Islet precursor cell (in vitro differentiated cells): ENCODE measurements at regions not wholly inside any gene's neighbourhood (a gene's known extent, or its start where the extent isn't known, plus 50 kb on each side); places are given as distances from the start of the nearest gene placed in this dataset.

ENCODE experiments used
- DNase-seq: peaks from one replicate; pipeline ENCODE4 v3.0.0-alpha.2; 2018

DNA sequence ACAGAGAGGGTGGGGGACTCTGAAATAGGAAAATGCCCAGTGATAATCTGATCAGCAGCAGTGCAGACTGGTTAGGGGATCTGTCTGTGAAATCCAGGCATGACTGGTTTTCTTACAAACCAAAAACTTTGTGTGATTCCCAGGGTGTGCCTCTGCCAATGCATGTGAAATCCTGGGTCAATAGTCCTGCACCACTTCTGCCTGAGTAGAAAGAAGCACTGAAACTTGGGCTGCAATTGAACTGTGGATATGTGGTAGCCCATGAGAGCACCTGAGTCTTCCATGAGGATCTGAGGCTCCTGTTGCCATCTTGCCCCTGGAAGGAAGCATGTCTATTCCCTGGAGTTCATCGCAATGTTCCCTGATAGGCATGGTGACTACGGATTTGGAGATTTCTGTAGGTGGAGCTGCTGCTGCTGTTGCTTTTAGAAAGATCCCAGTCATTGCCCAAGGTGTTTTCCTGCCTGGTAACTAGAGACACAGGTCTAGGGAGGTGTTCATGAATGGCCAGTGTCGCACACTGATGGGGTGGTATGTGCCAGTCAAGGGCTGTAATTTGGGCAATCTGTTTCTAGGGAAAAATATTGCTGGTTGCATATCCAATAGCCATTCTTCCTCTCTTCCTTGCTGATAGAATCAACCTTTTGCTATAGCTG, 146.7 kb downstream of the CARTPT start:
- no peak for DNase-seq

GRCh38 chr5:71872311-71872864, 153.3 kb downstream of the CARTPT start:
- DNase-seq: no peak

DNA sequence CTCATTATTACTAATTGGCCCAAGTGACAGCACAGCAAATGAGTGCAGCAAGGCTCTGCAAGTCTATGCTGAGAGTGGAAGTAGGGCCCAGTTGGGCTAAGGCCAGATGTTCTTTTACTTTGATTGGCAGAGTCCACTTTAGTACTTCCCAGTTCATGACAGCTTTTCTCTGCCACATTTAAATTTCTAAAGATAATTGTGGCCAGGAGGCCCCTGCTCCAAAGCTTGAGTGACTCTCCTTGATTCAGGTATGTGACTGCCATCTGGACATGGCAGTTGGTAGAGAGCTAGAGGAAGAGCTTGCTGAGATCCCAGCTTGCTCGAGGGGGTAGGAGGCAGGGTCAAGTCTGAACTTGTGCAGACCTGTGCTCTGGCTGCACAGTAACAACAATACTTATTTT, 154.1 kb downstream of the CARTPT start:
- no peak for DNase-seq

DNA sequence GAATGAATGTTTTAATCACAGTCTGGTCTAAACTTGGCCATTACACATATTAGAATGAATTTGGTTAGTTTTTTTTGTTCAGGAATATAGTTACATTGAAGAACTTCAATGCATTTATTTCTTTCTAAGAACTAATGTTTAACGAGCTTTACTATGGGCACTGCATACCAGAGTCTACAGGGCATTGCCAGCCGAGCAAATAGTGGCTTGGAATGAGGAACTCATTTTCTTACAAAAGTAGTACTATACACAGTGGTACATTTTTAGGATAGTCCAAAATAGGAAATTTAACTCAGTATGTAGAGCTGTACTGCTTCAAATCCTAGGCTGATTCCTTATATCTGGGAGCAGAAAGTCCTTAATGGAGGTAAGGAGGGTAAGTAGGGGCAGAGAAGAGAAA, 155.4 kb downstream of the CARTPT start:
- no peak for DNase-seq

GRCh38 chr5:71877511-71877910, 158.4 kb downstream of the CARTPT start:
- DNase-seq: peak; percentile 18

DNA sequence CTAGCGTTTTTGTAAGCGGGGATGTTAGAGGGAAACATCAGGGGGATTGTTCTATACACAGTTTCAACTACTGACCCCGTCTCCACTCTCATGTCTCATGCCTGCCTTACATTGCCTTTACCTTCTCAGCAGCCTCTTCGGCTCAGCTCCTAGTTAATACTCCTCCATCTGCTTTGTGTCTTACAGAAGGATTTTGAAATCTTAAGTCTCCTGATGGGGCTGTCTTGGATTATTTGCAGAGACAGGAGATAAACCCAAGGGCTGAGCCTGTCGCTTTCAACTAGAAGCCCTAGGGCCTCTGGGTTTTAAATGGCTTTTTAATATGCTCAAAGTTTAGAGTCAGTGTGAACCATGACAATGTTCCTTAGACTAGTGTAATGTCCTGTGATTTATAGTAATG, 161.5 kb downstream of the CARTPT start:
- DNase-seq: peak; percentile 17

DNA sequence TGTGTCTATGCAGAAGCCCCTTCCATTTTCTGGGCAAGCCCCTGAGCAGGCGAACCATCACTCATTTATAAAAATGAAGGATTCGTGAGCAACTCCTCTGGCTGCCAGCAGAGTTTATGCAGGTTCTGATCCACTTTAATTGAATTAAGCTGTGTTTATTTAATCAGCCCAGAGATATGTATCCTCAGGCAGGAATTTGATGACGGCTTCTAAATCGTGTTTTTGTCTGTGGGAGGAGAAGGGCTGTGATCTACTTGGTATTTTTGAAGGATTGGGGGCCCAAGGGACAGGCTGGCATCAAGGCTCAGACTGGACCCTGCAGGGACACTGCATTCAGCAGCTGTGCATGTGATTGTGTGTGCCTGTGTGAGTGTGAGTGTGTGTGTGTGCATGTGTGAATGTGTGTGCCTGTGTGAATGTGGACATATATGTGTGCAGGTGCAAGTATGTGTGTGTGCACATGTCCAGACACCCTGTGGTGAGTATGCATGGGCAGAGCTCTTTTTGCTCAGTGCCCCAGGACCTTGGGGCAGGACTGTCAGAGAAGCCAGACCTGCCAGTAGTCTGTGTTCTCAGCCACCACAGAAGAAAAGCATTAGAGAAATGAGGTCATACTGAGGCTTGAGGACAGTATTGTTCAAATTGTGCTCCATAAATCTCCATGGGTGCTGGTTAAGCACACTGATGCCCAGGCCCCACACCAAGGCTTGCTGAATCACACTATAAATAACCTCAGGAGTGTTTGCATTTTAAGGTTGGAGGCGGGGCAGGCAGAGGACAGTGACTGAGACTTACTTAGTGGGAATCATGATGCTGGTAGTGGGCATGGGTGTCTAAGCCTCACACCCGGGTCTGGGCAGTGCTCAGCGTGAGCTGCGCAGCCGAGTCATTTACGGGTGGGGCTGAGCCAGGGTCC, 164.0 kb downstream of the CARTPT start:
- peak; percentile 30 for DNase-seq

DNA sequence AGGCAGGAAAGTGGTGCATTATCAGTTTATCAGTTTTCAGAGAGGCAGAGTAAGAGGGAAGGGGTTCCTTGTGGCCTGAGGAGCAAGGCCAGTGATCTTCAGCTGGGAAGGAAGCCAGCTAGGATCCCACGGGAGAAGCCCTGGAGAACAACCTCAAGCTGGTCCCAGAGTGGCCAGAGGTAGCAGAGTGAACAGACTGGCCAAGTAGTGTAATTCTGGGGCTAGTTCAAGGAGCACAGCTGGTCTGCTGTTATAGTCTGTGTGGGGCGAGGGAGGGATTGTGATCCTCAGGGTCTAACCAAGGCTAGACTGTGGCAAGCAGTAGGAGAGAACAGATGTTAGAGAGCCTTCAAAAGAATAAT, 164.6 kb downstream of the CARTPT start:
- no peak for DNase-seq

- DNase-seq: no peak
Measured at GRCh38 chr5:71884926-71885325, 165.9 kb downstream of the CARTPT start.

GRCh38 chr5:71886406-71886805, 167.3 kb downstream of the CARTPT start:
- no peak for DNase-seq

DNA sequence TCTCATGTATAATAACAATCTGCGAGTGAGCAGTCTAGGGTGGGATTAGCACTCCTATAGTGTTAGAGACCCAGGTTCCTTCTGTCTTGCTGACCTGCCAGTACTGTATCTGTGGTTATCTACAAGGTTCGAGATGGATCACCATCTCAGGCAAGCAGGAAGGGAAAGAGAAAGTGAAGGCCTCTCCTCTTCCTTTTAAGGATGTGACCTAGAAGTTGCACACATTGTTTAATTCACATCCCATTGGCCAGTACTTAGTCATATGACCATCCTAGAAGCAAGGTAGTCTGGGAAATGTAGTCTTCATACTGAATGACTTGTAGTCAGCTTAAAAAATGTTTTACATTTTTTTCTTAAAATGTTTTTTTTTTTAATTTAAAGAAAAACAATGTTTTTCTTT, 168.6 kb downstream of the CARTPT start:
- no peak for DNase-seq

DNA sequence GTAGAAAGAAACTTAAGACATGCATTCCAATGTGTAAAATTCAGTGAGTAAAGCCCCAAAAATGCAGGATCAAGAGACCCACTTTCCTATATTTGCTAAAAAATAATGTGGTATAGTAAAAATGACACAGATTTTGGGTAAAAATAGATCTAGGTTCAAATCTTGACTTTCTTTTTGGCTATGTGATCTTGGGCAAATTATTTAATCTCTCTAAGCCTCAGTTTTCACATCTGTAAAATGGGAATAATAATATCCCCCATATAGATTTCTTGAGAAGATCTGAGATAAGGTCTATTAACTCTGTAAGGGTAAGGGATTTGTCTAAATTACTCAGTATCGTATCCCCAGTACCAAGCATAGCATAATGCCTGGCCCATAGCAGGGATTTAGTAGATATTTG, 172.3 kb downstream of the CARTPT start:
- DNase-seq: no peak

DNA sequence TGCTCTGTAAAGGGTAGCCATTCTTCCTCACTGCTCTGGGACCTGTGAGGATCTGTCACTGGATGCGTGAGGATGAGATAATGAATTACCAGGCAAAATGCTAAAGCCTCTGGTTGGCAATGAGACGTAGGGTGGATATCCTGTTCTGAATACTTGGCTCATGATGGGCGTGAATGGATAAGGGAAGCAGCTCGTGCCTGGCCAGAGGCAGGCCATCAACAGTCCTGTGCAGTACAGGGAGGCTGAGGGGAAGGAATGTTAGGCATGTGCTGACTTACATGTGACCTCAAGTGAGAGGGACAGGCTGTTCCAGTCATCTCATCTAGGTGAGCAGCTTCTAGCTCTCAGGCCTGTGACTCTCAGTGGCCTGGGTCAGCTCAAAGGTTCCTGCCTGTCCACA, 172.8 kb downstream of the CARTPT start:
- DNase-seq: peak; percentile 96

DNA sequence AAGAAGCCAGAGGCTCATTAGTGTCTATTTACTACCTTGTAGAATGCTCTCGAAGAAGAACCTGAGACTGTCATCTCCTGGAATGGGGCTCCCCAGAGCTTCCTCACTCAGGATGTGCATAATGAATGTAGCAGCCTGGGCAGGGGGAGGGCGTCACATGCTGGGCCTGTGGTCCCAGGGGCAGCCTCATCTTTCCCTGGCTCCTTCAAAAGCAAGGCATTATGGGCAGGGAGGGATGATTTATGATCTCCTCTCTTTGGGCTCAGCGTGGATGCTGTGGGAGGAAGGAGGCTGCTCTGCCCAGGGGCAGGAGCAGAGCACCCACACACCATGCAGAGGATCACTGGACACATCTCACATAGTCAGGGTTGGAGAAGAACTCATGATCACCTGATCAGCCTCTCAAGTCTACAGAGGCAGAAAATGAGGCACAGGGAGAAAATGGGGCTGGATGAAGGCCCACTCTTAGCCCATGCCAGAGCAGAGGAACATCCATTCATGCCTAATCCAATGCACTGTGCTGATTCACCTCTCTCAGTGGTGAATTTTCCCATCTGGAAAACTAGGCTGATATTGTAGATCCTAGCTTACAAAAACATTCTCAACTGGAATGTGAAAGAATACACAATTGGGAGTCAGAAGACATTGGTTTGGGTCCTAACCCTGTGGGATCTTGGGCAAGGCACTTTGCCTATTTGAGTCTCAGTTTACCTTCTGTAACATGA, 173.7 kb downstream of the CARTPT start:
- DNase-seq: no peak

DNA sequence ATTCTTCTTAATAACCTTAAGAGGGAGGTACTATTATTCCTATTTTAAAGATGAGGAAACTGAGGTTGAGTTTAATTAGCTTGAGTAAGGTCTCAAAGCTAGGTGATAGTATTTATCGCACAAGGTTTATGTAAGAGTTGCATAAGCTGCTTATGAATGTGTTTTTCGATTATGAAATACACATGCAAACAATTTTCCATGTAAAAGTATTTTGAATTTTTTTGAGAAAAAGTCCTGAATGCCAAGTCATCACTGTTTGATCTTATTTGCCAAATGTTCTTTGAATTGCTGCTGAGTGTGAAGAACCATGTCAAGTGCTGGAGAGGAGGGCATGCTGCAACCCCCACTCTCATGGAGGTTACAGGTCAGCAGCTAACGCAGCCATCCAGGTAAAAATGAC, 174.4 kb downstream of the CARTPT start:
- DNase-seq: no peak

GRCh38 chr5:71894091-71894490, 175.0 kb downstream of the CARTPT start:
- no peak for DNase-seq

- no peak for DNase-seq
Measured at GRCh38 chr5:71895546-71895945, 176.5 kb downstream of the CARTPT start.

DNA sequence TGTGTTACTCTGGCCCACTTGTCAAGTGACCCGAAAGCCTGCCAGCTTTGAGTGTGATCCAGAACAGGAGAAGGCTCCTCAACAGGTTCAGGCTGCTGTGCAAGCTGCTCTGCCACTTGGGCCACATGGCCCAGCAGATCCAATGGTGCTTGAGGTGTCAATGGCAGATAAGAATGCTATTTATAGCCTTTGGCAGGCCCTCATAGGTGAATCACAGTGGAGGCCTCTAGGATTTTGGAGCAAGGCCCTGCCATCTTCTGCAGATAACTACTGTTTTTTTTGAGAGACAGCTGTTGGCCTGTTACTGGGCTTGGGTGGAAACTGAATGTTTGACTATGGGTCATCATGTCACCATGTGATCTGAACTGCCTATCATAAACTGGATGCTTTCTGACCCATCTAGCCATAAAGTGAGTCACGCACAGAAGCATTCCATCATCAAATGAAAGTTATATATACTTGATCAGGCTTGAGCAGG, 180.8 kb downstream of the CARTPT start:
- DNase-seq: no peak

GRCh38 chr5:71903808-71904207, 184.7 kb downstream of the CARTPT start:
- no peak for DNase-seq

GRCh38 chr5:71904852-71905251, 185.8 kb downstream of the CARTPT start:
- no peak for DNase-seq

- DNase-seq: no peak
Measured at GRCh38 chr5:71905834-71906711, 187.0 kb downstream of the CARTPT start.

DNA sequence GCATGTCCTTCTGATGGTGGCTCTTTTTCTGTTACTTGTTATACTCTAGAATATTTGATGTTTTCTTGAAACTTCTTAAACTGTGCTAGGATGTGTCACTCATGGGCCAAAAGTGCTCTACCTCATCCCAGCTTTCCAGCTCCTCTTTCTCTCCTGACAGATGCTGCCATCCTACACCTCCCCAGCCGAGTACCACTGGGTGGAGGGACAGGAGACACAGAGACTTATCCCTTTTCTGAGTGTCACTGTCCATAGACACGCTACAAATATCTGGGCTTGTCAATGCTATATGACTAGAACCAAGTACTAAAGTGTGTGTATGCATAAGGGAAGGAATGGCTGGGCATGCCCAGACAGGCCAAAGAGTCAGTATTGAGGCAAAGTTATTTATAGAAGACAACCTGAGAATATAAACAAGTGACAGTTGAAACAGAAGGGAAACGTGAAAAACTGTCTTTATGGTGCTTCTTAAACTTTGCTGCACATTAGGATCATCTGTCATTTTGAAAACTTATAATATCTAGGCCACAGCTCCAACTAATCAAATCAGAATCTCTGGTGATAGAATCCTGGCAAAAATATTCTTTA, 188.0 kb downstream of the CARTPT start:
- DNase-seq: no peak
